ENCODE measurements at regions not wholly inside any gene's neighbourhood (a gene's known extent, or its start where the extent isn't known, plus 50 kb on each side); places are given as distances from the start of the nearest gene placed in this dataset.

DNA sequence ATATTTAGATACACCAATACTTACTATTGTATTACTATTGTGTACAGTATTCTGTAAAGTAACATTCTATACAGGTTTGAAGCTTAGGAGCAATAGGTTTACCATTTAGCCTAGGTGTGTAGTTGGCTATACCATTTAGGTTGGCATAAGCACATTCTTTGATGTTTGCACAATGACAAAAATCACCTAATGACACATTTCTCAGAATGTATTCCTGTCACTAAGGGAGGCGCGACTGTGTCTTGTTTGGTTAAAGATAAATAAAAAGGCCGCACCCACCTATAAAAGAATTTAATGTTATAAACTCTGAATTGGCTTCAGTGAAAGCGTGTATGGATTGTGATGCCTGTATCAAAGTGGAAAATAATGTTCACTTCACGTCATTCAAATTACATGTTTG lies 1815.4 kb upstream of the CDH6 start:
- TF ChIP-seq, protein P1, sequence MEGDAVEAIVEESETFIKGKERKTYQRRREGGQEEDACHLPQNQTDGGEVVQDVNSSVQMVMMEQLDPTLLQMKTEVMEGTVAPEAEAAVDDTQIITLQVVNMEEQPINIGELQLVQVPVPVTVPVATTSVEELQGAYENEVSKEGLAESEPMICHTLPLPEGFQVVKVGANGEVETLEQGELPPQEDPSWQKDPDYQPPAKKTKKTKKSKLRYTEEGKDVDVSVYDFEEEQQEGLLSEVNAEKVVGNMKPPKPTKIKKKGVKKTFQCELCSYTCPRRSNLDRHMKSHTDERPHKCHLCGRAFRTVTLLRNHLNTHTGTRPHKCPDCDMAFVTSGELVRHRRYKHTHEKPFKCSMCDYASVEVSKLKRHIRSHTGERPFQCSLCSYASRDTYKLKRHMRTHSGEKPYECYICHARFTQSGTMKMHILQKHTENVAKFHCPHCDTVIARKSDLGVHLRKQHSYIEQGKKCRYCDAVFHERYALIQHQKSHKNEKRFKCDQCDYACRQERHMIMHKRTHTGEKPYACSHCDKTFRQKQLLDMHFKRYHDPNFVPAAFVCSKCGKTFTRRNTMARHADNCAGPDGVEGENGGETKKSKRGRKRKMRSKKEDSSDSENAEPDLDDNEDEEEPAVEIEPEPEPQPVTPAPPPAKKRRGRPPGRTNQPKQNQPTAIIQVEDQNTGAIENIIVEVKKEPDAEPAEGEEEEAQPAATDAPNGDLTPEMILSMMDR (IDR thresholded peaks at IDR 0.05; ENCODE audit: low read depth, low read length), result no peak
- TF ChIP-seq EZH2phosphoT487 (IDR thresholded peaks at IDR 0.05; ENCODE audit: low read depth), result no peak

All from OCI-LY3 (cell line).